Ishikawa (cell line): ENCODE measurements at regions not wholly inside any gene's neighbourhood (a gene's known extent, or its start where the extent isn't known, plus 50 kb on each side); places are given as distances from the start of the nearest gene placed in this dataset.

Experiments used
- NFIC ChIP-seq: IDR thresholded peaks from 2 replicates; pipeline ENCODE4 v1.6.1; 2012
- RAD21 ChIP-seq: IDR thresholded peaks from 2 replicates; pipeline ENCODE4 v1.6.1; 2012; ENCODE audit warnings: low read depth
- TEAD4 ChIP-seq: IDR thresholded peaks from 2 replicates; pipeline ENCODE4 v1.6.1; 2012
- YY1 ChIP-seq: IDR thresholded peaks from 2 replicates; pipeline ENCODE4 v1.6.1; 2012; ENCODE audit warnings: low read depth
- TF ChIP-seq, protein P1 (sequence below): IDR thresholded peaks from 2 replicates; pipeline ENCODE4 v1.6.1; 2012

GRCh38 chr12:98048326-98048725, 467.1 kb upstream of the TMPO start:
- no peak for TF ChIP-seq NFIC
- TF ChIP-seq TEAD4 = no peak
- no peak for TF ChIP-seq RAD21
- no peak for TF ChIP-seq YY1
- TF ChIP-seq, protein P1, sequence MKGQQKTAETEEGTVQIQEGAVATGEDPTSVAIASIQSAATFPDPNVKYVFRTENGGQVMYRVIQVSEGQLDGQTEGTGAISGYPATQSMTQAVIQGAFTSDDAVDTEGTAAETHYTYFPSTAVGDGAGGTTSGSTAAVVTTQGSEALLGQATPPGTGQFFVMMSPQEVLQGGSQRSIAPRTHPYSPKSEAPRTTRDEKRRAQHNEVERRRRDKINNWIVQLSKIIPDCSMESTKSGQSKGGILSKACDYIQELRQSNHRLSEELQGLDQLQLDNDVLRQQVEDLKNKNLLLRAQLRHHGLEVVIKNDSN = no peak
